SJSA1 (cell line): ENCODE measurements at regions not wholly inside any gene's neighbourhood (a gene's known extent, or its start where the extent isn't known, plus 50 kb on each side); places are given as distances from the start of the nearest gene placed in this dataset.
"Not testable (repeated sequence)": the region's sequence is repeated elsewhere in the genome, so short reads cannot be mapped to it uniquely, and the experiment has no call there.

ENCODE experiments used
- DNase-seq, 2 experiments: peaks; one replicate each; pipeline ENCODE4 v3.0.0-alpha.2; 2015 to 2020; ENCODE audit warnings: low spot score in 2 of 2, low read depth in 1 of 2
- H3K27ac ChIP-seq: fragments of 250-450 bp; sonication (Bioruptor Pico); 2 replicates; pipeline ENCODE4 v1.5.1; 2020; ENCODE audit warnings: mild to moderate bottlenecking, moderate library complexity
- H3K27me3 ChIP-seq: fragments of 250-450 bp; sonication (Bioruptor Pico); replicated peaks from 2 replicates; pipeline ENCODE4 v1.5.1; 2020; ENCODE audit warnings: mild to moderate bottlenecking, moderate library complexity
- H3K36me3 ChIP-seq: fragments of 250-450 bp; sonication (Bioruptor Pico); 2 replicates; pipeline ENCODE4 v1.5.1; 2020; ENCODE audit warnings: mild to moderate bottlenecking
- H3K4me1 ChIP-seq: fragments of 250-450 bp; sonication (Bioruptor Pico); replicated peaks from 2 replicates; pipeline ENCODE4 v1.6.1; 2021; ENCODE audit warnings: mild to moderate bottlenecking
- H3K4me3 ChIP-seq: fragments of 250-450 bp; sonication (Bioruptor Pico); 2 replicates; pipeline ENCODE4 v1.5.1; 2020; ENCODE audit warnings: mild to moderate bottlenecking
- H3K9me3 ChIP-seq: fragments of 250-450 bp; sonication (Bioruptor Pico); replicated peaks from 2 replicates; pipeline ENCODE4 v1.5.1; 2020; ENCODE audit warnings: mild to moderate bottlenecking

DNA sequence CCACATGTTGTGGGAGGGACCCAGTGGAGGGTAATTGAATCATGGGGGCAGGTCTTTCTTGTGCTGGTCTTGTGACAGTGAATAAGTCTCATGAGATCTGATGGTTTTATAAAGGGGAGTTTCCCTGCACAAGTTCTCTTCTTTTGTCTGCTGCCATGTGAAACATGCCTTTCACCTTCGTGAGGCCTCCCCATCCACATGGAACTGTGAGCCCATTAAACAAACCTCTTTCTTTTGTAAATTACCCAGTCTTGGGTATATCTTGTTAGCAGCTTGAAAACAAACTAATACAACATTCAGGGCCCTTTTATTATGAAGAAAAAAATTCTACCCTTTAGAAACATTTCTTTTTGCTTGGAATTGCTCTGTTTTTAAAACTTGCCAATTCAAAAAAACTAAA lies 285.4 kb downstream of the GJA1 start:
- H3K4me1 ChIP-seq, H3K9me3 ChIP-seq, H3K27ac ChIP-seq, H3K4me3 ChIP-seq, DNase-seq, H3K27me3 ChIP-seq, H3K36me3 ChIP-seq: not testable (repeated sequence)

DNA sequence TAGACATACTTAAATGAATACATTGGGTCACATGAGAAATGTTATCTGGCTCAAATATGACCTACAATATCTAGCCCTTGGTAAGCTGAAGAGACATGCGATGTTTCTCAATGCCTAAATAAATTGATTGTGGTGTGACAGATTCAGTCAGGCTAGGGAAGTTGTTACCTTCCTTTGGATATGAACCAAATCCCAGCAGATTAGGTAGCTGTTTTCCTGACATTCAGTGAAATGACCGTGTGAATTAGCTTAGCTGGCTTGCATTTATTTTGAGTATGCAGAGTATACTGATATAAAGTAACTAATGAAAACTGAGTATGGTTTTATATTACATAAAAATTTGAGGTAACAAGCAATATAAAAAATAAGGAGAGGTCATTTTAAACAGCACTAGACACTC lies 288.2 kb downstream of the GJA1 start:
- H3K4me1 ChIP-seq, result 0 out of 2 replicates have a peak, but pooled peaks cover 3% of the 10 kb centered on the region
- no peak overlapping the region for H3K4me3 ChIP-seq
- no peaks in the 10 kb centered on the region for H3K27me3 ChIP-seq
- no peak for DNase-seq
- no peaks in the 10 kb centered on the region for H3K9me3 ChIP-seq
- H3K36me3 ChIP-seq, result no peaks in the 10 kb centered on the region
- no peak overlapping the region for H3K27ac ChIP-seq

DNA sequence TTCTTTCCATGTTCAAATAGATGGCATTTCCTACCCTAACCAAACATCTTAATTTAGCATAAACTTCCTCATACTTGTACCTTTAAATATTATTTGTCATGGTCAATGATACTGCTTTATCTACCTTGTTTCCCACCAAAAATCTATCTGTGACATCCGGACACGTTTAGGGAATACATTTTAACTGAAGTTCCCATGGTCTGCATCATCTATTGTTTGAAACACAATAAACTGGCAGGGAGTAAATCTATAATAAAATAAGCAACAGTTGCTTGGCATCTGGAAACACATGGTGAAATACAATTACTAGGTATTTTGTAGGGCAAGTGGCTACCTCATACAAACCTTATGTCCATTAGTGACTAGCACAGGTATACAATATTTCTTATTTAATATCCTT lies 289.1 kb downstream of the GJA1 start:
- no peaks in the 10 kb centered on the region for H3K36me3 ChIP-seq
- H3K4me3 ChIP-seq, result no peak overlapping the region
- H3K27ac ChIP-seq, result no peak overlapping the region
- H3K9me3 ChIP-seq, result no peaks in the 10 kb centered on the region
- H3K27me3 ChIP-seq, result no peaks in the 10 kb centered on the region
- H3K4me1 ChIP-seq, result 0 out of 2 replicates have a peak, but pooled peaks cover 3% of the 10 kb centered on the region
- DNase-seq, result no peak

DNA sequence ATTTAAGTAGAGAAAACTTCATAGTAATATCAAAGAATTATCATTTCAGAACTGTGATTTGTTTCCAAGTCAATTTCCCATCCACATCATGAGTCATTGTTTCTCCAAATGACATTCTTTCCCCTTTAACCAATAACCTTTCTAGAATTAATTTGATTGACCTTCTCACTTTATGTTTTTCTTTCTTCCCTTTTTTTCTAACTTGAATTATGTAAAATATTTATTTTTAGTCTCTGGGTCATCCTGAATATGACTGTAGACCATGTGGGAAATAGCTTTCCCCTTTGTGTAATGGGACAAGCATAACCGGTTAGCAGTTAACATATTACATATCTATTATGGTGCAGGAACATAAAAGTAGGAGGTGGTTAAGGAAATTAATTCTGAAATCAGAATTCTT lies 291.1 kb downstream of the GJA1 start:
- H3K27ac ChIP-seq, result no peak overlapping the region

DNA sequence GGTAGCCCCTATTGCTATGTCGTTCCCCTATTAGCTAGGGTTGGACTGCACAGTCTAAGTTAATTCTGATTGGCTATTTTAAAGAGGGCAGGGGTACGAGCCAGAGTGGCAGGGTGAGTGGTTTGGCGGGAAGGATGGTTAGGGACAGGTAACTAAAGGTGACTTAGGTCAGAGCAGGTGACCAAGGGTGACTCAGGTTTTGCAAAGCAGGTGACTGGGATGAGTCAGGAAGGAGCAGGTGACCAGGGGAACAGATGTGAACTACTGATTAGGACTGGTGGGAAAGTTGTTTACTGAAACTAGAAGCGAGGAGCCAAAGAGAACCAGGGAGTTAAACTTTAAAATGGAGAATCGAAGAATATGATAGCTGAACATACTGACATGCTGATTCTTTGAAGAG lies 295.2 kb downstream of the GJA1 start:
- no peak for DNase-seq
- no peaks in the 10 kb centered on the region for H3K27me3 ChIP-seq
- H3K4me1 ChIP-seq, result peaks cover 24% of the 10 kb centered on the region
- peak overlapping the region; percentile 56 for H3K27ac ChIP-seq
- no peaks in the 10 kb centered on the region for H3K36me3 ChIP-seq
- no peak overlapping the region for H3K4me3 ChIP-seq
- peaks cover 3% of the 10 kb centered on the region; the same call in 1 of the 2 replicates for H3K9me3 ChIP-seq

More for the DNA sequence above, 291.1 kb downstream of the GJA1 start:
- Histone ChIP-seq H3K36me3 (no peaks in the 10 kb centered on the region), H3K4me3 (no peak overlapping the region), H3K27me3 (no peaks in the 10 kb centered on the region), H3K9me3 (peaks cover 3% of the 10 kb centered on the region; the same call in 1 of the 2 replicates), H3K4me1 (peaks cover 12% of the 10 kb centered on the region)
- no peak for DNase-seq

DNA sequence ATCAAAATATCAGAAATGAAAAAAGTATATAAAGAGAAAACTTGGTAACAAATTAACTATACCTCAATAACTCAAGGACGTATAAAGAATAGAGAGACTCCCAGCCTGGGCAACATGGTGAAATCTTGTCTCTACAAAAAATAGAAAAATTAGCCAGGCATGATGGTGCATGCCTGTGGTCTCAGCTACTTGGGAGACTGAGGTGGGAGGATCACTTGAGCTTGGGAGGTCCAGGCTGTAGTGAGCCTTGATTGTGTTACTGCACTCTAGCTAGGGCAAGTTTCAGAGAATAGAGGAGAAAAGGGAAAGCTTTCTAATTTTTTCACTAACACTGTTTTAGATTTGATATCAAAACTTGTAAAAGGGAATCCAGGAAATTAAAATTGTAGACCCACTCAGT lies 295.9 kb downstream of the GJA1 start:
- DNase-seq, result peak; percentile 72 to 76
- Histone ChIP-seq H3K4me1 (peaks cover 24% of the 10 kb centered on the region), H3K27me3 (no peaks in the 10 kb centered on the region), H3K27ac (peak overlapping the region; percentile 56), H3K36me3 (no peaks in the 10 kb centered on the region), H3K4me3 (no peak overlapping the region), H3K9me3 (peaks cover 3% of the 10 kb centered on the region; the same call in 1 of the 2 replicates)

DNA sequence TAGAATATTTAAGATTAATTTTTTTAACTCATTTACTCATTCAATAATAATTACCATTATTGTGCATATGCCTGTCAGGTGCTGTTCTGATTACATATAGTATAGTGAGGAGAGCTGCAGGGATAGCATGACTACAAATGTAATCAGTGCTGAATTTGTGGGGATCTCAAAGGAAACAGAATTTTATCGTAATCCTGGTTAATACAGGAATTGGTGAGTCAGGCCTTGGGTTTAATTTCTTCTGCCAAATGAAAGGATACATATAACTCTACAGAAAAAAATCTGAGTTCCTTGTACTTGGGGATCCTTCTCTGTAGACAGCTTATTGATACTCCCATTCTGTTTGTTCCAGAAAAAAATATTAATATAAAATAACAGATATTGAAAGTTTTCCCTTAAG lies 297.2 kb downstream of the GJA1 start:
- H3K27me3 ChIP-seq, result no peaks in the 10 kb centered on the region
- peak in 1 of 2 experiments; percentile 33 for DNase-seq
- no peak overlapping the region for H3K4me3 ChIP-seq
- H3K36me3 ChIP-seq, result no peaks in the 10 kb centered on the region
- H3K27ac ChIP-seq, result peak overlapping the region; percentile 1
- peaks cover 24% of the 10 kb centered on the region for H3K4me1 ChIP-seq
- H3K9me3 ChIP-seq, result peaks cover 3% of the 10 kb centered on the region; the same call in 1 of the 2 replicates

DNA sequence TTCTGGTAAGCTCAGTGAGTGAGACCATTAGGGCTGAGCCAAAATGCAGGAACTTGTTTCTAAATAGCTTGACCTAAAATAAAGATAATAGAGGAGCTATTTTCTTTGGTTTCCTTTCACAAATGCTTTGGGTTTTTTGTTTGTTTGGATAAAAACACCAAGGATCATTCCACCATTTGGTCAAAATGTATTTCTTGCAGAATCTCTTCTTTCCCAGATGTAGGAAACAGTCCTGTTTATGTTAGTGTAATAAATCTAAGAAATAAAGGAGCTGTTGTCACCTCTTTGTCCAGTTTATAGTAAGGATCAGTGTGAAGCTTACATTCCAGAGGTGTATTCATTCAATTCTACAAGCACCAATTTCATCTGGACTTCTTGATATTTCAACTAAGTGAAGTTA lies 297.8 kb downstream of the GJA1 start:
- peak in 1 of 2 experiments; percentile 93 for DNase-seq
- H3K27ac ChIP-seq, result no peak overlapping the region; the same call in 1 of the 2 replicates
- H3K36me3 ChIP-seq, result no peaks in the 10 kb centered on the region

DNA sequence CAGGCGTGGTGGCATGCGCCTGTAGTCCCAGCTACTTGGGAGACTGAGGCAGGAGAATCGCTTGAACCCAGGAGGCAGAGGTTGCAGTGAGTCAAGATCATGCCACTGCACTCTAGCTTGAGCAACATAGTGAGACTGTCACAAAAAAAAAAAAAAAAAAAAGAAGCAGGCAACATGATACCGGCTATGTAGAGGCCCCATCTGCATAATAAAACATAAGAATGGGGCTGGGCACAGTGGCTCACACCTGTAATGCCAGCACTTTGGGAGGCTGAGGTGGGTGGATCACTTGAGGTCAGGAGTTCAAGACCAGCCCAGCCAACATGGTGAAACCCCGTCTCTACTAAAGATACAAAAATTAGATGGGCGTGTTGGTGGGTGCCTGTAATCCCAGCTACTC lies 304.7 kb downstream of the GJA1 start:
- not testable (repeated sequence) for H3K27ac ChIP-seq, H3K27me3 ChIP-seq, H3K36me3 ChIP-seq, H3K4me1 ChIP-seq, H3K4me3 ChIP-seq, DNase-seq, H3K9me3 ChIP-seq

More for the DNA sequence above, 297.8 kb downstream of the GJA1 start:
- no peaks in the 10 kb centered on the region for H3K27me3 ChIP-seq
- H3K4me1 ChIP-seq, result peaks cover 24% of the 10 kb centered on the region
- peaks cover 3% of the 10 kb centered on the region; the same call in 1 of the 2 replicates for H3K9me3 ChIP-seq
- no peak overlapping the region for H3K4me3 ChIP-seq

DNA sequence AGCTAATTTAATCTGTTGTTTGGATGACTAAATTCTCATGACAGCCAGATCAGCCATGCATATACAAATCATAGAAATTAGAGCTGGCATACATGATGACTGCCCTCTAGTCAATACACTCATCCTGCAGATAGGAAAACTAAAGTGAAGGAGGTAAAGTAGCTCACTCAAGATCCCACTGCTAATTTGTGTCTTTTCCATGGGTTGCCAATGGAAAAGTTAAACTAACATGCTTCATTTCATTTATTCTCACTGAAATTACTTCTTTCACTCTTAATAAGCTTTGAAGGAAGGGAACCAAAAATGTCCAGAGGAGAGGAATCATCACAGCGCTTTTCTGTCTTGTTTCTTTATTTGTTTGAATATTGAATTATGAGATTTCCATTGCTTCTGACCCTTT lies 308.2 kb downstream of the GJA1 start:
- no peak for DNase-seq
- Histone ChIP-seq H3K27ac (no peak overlapping the region), H3K4me3 (no peak overlapping the region), H3K27me3 (no peaks in the 10 kb centered on the region), H3K4me1 (no peaks in the 10 kb centered on the region), H3K36me3 (no peaks in the 10 kb centered on the region), H3K9me3 (no peaks in the 10 kb centered on the region)

DNA sequence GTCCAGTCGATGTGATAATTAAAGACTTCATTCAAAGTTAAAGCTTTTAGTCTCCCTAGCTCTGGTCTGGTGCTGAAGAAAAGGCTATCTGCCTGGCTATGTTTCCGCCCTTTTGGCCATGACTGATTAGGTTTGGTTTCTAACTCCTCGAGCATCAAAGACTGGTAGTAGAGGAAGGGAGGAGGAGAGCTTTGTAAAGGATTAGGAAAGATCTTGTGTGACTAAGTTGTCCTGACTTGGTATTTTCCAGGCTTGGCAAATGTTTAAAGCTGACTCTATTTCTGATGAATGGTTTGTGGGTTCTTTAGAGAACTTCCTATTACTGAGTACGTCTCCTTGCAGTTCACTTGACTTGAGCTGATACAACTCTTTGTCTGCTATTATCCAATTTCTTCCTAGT lies 312.9 kb downstream of the GJA1 start:
- Histone ChIP-seq H3K27ac (no peak overlapping the region), H3K9me3 (no peaks in the 10 kb centered on the region), H3K36me3 (no peaks in the 10 kb centered on the region), H3K27me3 (no peaks in the 10 kb centered on the region), H3K4me3 (no peak overlapping the region), H3K4me1 (no peaks in the 10 kb centered on the region)
- no peak for DNase-seq

DNA sequence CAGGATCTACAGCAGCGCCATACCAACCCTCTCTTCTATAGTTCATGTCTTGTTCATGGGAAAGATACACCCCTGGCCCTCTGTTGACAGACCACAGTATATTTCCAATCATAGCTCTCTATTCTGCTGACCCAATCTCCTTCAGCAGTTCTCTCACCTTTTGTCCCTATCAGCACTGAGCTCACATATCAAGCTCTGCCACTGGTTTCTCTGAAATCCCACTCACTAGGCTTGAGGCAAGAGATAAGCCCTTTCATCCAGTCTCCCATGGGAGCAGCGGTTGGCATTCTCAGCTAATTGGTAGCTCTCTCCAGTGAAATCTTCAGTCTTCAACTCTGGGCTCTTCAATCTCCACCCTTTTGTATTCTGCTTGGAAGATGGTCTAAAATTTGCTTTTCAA lies 313.4 kb downstream of the GJA1 start:
- no peak overlapping the region for H3K4me3 ChIP-seq
- no peak for DNase-seq

DNA sequence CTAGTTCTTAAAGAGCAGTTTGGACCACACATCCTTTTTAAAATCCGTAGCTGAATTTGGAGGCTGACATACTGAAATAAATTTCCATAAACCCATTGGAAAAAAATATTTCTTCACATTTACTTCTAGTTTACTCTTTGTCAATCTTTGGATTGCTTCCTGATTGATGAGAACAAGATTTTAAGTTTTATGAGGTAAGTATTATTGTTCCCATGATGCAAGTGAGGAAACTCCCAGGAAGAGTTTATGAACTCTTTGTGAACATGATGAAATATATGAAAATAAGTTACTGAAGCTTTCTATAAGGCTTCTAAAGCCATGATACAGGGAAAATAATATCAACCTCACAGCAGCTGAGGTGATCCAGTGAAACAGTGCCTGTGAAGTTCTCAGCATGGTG lies 320.0 kb downstream of the GJA1 start:
- DNase-seq, result no peak
- H3K27me3 ChIP-seq, result no peaks in the 10 kb centered on the region
- H3K36me3 ChIP-seq, result no peaks in the 10 kb centered on the region
- H3K27ac ChIP-seq, result no peak overlapping the region
- H3K4me3 ChIP-seq, result no peak overlapping the region
- H3K9me3 ChIP-seq, result no peaks in the 10 kb centered on the region
- H3K4me1 ChIP-seq, result no peaks in the 10 kb centered on the region

More for the DNA sequence above, 313.4 kb downstream of the GJA1 start:
- Histone ChIP-seq H3K36me3 (no peaks in the 10 kb centered on the region), H3K9me3 (no peaks in the 10 kb centered on the region), H3K4me1 (no peaks in the 10 kb centered on the region), H3K27ac (no peak overlapping the region), H3K27me3 (no peaks in the 10 kb centered on the region)

DNA sequence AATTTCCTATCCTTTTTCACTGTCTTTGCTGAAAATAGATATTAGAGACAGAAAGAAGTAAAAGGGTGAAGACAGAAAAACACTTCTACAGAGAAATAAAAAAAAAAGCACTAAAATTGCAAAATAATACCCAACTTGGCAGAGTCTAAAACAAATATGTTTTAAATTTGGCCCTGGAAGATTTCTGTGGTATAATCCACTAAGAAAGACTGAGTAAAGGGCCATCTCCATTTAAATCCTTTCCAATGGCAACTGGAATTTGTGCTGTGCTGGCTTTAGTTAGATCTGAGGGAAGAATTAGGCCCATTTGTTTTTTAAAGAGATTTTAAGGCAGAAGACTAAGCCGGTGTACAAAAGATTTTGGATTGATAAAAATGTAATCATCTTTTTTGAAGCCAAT lies 321.2 kb downstream of the GJA1 start:
- H3K27me3 ChIP-seq, result no peaks in the 10 kb centered on the region
- DNase-seq, result no peak
- H3K9me3 ChIP-seq, result no peaks in the 10 kb centered on the region
- no peaks in the 10 kb centered on the region for H3K4me1 ChIP-seq
- H3K4me3 ChIP-seq, result no peak overlapping the region
- H3K27ac ChIP-seq, result no peak overlapping the region
- no peaks in the 10 kb centered on the region for H3K36me3 ChIP-seq

DNA sequence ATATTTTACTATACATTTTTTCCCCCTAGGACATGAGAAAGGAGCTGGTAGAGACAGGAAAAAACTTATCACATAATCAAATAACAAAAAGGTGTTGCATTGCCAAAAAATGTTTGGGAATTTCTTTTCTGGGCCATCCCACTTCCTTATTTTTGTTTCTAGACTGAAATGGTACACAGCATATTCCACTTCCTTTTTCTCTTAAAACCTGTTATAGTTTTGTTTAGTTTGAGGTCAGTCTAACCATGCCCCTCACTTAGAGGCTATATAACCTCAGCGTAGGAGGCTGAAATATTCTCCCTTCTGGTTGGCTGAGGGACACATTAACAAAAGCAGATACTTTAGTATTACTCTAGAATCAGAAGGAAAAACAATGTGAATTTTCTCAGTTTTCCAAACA lies 323.9 kb downstream of the GJA1 start:
- H3K36me3 ChIP-seq, result no peaks in the 10 kb centered on the region
- H3K27ac ChIP-seq, result no peak overlapping the region
- no peaks in the 10 kb centered on the region for H3K27me3 ChIP-seq
- no peaks in the 10 kb centered on the region for H3K9me3 ChIP-seq
- peaks cover under 1% of the 10 kb centered on the region for H3K4me1 ChIP-seq
- no peak overlapping the region for H3K4me3 ChIP-seq
- no peak for DNase-seq
